GM12878 (cell line): ENCODE measurements at regions not wholly inside any gene's neighbourhood (a gene's known extent, or its start where the extent isn't known, plus 50 kb on each side); places are given as distances from the start of the nearest gene placed in this dataset.

ENCODE experiments used
- CBX3 ChIP-seq: fragments of 200-600 bp; sonication (generic); IDR thresholded peaks from 2 replicates; pipeline ENCODE4 v1.6.1; 2016; ENCODE audit warnings: low read depth, borderline replicate concordance
- EZH2 ChIP-seq: IDR thresholded peaks from 2 replicates; pipeline ENCODE4 v1.6.1; 2012; ENCODE audit warnings: low read depth, mild to moderate bottlenecking, control low read depth, inconsistent platforms, low read length, borderline replicate concordance; ENCODE audit not compliant: control insufficient read depth
- POLR2A ChIP-seq: IDR thresholded peaks from 2 replicates; pipeline ENCODE4 v1.6.1; 2011; ENCODE audit warnings: low read depth, mild to moderate bottlenecking, low read length
- RELA ChIP-seq: fragments of 450-650 bp; IDR thresholded peaks from 2 replicates; pipeline ENCODE4 v1.8.0; 2014; ENCODE audit warnings: borderline replicate concordance; ENCODE audit not compliant: partially characterized antibody
- TF ChIP-seq, protein P1 (sequence below): IDR thresholded peaks from 2 replicates; pipeline ENCODE4 v1.6.1; 2012; ENCODE audit warnings: mild to moderate bottlenecking, low read depth, low read length
- TF ChIP-seq, protein P2 (sequence below): IDR thresholded peaks from 2 replicates; pipeline ENCODE4 v1.6.1; 2012; ENCODE audit warnings: low read length, inconsistent platforms
- TF ChIP-seq, protein P3 (sequence below): fragments of 450-650 bp; formaldehyde crosslinking; IDR thresholded peaks from 2 replicates; pipeline ENCODE4 v1.5.0; 2022; ENCODE audit warnings: mild to moderate bottlenecking, missing genetic modification characterization

DNA sequence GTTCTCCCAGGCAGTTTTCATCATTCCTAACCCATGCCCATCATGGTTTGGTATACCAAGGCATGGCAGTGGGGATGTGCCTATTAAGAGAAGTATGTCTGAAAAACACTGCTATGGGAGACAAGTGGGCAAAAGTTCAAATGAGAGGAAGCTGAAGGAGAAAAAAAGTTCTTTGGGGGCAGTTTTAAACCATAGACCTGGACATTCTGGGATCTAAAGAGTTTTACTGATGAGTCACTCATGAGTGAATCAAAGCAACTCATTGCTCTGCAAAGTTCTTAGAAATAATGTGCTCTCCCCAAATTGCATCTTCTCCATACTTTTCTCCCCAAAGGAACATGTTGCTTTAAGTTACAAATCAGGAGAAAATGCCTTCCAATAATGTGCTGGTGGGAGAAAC lies 256.9 kb upstream of the MTPN start:
- TF ChIP-seq POLR2A (no peak), EZH2 (no peak), RELA (no peak), CBX3 (no peak)
- TF ChIP-seq, protein P1, sequence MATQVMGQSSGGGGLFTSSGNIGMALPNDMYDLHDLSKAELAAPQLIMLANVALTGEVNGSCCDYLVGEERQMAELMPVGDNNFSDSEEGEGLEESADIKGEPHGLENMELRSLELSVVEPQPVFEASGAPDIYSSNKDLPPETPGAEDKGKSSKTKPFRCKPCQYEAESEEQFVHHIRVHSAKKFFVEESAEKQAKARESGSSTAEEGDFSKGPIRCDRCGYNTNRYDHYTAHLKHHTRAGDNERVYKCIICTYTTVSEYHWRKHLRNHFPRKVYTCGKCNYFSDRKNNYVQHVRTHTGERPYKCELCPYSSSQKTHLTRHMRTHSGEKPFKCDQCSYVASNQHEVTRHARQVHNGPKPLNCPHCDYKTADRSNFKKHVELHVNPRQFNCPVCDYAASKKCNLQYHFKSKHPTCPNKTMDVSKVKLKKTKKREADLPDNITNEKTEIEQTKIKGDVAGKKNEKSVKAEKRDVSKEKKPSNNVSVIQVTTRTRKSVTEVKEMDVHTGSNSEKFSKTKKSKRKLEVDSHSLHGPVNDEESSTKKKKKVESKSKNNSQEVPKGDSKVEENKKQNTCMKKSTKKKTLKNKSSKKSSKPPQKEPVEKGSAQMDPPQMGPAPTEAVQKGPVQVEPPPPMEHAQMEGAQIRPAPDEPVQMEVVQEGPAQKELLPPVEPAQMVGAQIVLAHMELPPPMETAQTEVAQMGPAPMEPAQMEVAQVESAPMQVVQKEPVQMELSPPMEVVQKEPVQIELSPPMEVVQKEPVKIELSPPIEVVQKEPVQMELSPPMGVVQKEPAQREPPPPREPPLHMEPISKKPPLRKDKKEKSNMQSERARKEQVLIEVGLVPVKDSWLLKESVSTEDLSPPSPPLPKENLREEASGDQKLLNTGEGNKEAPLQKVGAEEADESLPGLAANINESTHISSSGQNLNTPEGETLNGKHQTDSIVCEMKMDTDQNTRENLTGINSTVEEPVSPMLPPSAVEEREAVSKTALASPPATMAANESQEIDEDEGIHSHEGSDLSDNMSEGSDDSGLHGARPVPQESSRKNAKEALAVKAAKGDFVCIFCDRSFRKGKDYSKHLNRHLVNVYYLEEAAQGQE = no peak
- TF ChIP-seq, protein P2, sequence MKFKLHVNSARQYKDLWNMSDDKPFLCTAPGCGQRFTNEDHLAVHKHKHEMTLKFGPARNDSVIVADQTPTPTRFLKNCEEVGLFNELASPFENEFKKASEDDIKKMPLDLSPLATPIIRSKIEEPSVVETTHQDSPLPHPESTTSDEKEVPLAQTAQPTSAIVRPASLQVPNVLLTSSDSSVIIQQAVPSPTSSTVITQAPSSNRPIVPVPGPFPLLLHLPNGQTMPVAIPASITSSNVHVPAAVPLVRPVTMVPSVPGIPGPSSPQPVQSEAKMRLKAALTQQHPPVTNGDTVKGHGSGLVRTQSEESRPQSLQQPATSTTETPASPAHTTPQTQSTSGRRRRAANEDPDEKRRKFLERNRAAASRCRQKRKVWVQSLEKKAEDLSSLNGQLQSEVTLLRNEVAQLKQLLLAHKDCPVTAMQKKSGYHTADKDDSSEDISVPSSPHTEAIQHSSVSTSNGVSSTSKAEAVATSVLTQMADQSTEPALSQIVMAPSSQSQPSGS = no peak
- TF ChIP-seq, protein P3, sequence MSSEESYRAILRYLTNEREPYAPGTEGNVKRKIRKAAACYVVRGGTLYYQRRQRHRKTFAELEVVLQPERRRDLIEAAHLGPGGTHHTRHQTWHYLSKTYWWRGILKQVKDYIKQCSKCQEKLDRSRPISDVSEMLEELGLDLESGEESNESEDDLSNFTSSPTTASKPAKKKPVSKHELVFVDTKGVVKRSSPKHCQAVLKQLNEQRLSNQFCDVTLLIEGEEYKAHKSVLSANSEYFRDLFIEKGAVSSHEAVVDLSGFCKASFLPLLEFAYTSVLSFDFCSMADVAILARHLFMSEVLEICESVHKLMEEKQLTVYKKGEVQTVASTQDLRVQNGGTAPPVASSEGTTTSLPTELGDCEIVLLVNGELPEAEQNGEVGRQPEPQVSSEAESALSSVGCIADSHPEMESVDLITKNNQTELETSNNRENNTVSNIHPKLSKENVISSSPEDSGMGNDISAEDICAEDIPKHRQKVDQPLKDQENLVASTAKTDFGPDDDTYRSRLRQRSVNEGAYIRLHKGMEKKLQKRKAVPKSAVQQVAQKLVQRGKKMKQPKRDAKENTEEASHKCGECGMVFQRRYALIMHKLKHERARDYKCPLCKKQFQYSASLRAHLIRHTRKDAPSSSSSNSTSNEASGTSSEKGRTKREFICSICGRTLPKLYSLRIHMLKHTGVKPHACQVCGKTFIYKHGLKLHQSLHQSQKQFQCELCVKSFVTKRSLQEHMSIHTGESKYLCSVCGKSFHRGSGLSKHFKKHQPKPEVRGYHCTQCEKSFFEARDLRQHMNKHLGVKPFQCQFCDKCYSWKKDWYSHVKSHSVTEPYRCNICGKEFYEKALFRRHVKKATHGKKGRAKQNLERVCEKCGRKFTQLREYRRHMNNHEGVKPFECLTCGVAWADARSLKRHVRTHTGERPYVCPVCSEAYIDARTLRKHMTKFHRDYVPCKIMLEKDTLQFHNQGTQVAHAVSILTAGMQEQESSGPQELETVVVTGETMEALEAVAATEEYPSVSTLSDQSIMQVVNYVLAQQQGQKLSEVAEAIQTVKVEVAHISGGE (CRISPR knock-in tag) = no peak
